Loucy (cell line): ENCODE measurements at regions not wholly inside any gene's neighbourhood (a gene's known extent, or its start where the extent isn't known, plus 50 kb on each side); places are given as distances from the start of the nearest gene placed in this dataset.

Experiments
- H2AFZ ChIP-seq: fragments of 200-600 bp; sonication (generic); 2 replicates; pipeline ENCODE4 v1.6.0; 2016; ENCODE audit warnings: antibody characterized with exemption, mild to moderate bottlenecking, low read length, moderate library complexity
- H3F3A ChIP-seq: fragments of 200-600 bp; 2 replicates; pipeline ENCODE4 v1.6.0; 2016; ENCODE audit warnings: antibody characterized with exemption, low read depth, mild to moderate bottlenecking
- H3K27me3 ChIP-seq: fragments of 200-600 bp; sonication (generic); 2 replicates; pipeline ENCODE4 v1.6.1; 2014; ENCODE audit warnings: low read length, mild to moderate bottlenecking; ENCODE audit not compliant: insufficient read depth, poor library complexity, severe bottlenecking
- H3K36me3 ChIP-seq: fragments of 200-600 bp; sonication (generic); 2 replicates; pipeline ENCODE4 v1.6.1; 2016; ENCODE audit warnings: low read length; ENCODE audit not compliant: insufficient read depth
- H3K4me1 ChIP-seq: fragments of 200-600 bp; sonication (generic); 2 replicates; pipeline ENCODE4 v1.5.1; 2014; ENCODE audit warnings: low read length, mild to moderate bottlenecking; ENCODE audit not compliant: insufficient read depth, poor library complexity, severe bottlenecking
- H3K4me2 ChIP-seq: fragments of 200-600 bp; sonication (generic); 2 replicates; pipeline ENCODE4 v1.6.0; 2014; ENCODE audit warnings: antibody characterized with exemption, low read length, low read depth, mild to moderate bottlenecking; ENCODE audit not compliant: poor library complexity, severe bottlenecking
- H3K4me3 ChIP-seq: fragments of 200-600 bp; sonication (generic); 2 replicates; pipeline ENCODE4 v1.5.1; 2014; ENCODE audit warnings: low read length, mild to moderate bottlenecking, mixed read lengths; ENCODE audit not compliant: poor library complexity, severe bottlenecking
- H3K79me2 ChIP-seq: fragments of 200-600 bp; sonication (generic); 2 replicates; pipeline ENCODE4 v1.6.1; 2014; ENCODE audit warnings: low read length; ENCODE audit not compliant: insufficient read depth
- H3K9ac ChIP-seq: fragments of 200-600 bp; sonication (generic); 2 replicates; pipeline ENCODE4 v1.6.0; 2014; ENCODE audit warnings: mild to moderate bottlenecking, low read depth, low read length, moderate library complexity; ENCODE audit not compliant: poor library complexity, severe bottlenecking
- H3K9me2 ChIP-seq: fragments of 200-600 bp; sonication (generic); replicated peaks from 2 replicates; pipeline ENCODE4 v1.6.1; 2016; ENCODE audit warnings: low read depth, low read length, mixed read lengths
- H3K9me3 ChIP-seq: fragments of 200-600 bp; sonication (generic); 2 replicates; pipeline ENCODE4 v1.6.1; 2014; ENCODE audit warnings: mild to moderate bottlenecking, antibody characterized with exemption, low read length, low read depth; ENCODE audit not compliant: insufficient read depth
- H4K20me1 ChIP-seq: fragments of 200-600 bp; sonication (generic); 2 replicates; pipeline ENCODE4 v1.6.0; 2014; ENCODE audit warnings: antibody characterized with exemption, low read length, mild to moderate bottlenecking; ENCODE audit not compliant: insufficient read depth, poor library complexity, severe bottlenecking
- EZH2phosphoT487 ChIP-seq: fragments of 200-600 bp; IDR thresholded peaks from 2 replicates; pipeline ENCODE4 v1.6.1; 2018; ENCODE audit warnings: antibody characterized with exemption, mild to moderate bottlenecking, moderate library complexity, borderline replicate concordance
- TF ChIP-seq, protein P1 (sequence below): fragments of 200-600 bp; sonication (generic); conservative IDR thresholded peaks from 2 replicates; pipeline ENCODE4 v1.5.1; 2014; ENCODE audit warnings: mild to moderate bottlenecking, antibody characterized with exemption, low read length

GRCh38 chr2:226669249-226669648 is 130.4 kb downstream of the IRS1 start:
- Histone ChIP-seq H4K20me1 (no peaks in the 10 kb centered on the region), H3K9ac (no peak overlapping the region), H3K9me2 (no peaks in the 10 kb centered on the region), H3F3A (no peaks in the 10 kb centered on the region), H3K4me1 (peaks cover 11% of the 10 kb centered on the region), H3K27me3 (peaks cover 92% of the 10 kb centered on the region), H3K79me2 (no peaks in the 10 kb centered on the region), H2AFZ (no peak overlapping the region), H3K4me2 (no peak overlapping the region), H3K36me3 (no peaks in the 10 kb centered on the region), H3K4me3 (no peak overlapping the region), H3K9me3 (no peaks in the 10 kb centered on the region)
- TF ChIP-seq EZH2phosphoT487 = no peak
- TF ChIP-seq, protein P1, sequence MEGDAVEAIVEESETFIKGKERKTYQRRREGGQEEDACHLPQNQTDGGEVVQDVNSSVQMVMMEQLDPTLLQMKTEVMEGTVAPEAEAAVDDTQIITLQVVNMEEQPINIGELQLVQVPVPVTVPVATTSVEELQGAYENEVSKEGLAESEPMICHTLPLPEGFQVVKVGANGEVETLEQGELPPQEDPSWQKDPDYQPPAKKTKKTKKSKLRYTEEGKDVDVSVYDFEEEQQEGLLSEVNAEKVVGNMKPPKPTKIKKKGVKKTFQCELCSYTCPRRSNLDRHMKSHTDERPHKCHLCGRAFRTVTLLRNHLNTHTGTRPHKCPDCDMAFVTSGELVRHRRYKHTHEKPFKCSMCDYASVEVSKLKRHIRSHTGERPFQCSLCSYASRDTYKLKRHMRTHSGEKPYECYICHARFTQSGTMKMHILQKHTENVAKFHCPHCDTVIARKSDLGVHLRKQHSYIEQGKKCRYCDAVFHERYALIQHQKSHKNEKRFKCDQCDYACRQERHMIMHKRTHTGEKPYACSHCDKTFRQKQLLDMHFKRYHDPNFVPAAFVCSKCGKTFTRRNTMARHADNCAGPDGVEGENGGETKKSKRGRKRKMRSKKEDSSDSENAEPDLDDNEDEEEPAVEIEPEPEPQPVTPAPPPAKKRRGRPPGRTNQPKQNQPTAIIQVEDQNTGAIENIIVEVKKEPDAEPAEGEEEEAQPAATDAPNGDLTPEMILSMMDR = no peak

- Histone ChIP-seq H3F3A (no peaks in the 10 kb centered on the region), H3K4me1 (no peaks in the 10 kb centered on the region), H2AFZ (no peak overlapping the region), H3K79me2 (no peaks in the 10 kb centered on the region), H3K9me3 (no peaks in the 10 kb centered on the region), H3K9ac (no peak overlapping the region), H3K9me2 (no peaks in the 10 kb centered on the region), H3K36me3 (no peaks in the 10 kb centered on the region), H3K4me3 (no peak overlapping the region), H3K27me3 (peaks cover 94% of the 10 kb centered on the region), H4K20me1 (no peaks in the 10 kb centered on the region), H3K4me2 (no peak overlapping the region)
- TF ChIP-seq EZH2phosphoT487 = no peak
- TF ChIP-seq, protein P1 = no peak
Measured at GRCh38 chr2:226667736-226668135, 131.9 kb downstream of the IRS1 start.

GRCh38 chr2:226665306-226665831 is 134.3 kb downstream of the IRS1 start:
- no peaks in the 10 kb centered on the region for H4K20me1 ChIP-seq
- no peak overlapping the region for H3K9ac ChIP-seq
- H3K79me2 ChIP-seq = no peaks in the 10 kb centered on the region
- H3K4me3 ChIP-seq = no peak overlapping the region
- TF ChIP-seq, protein P1 = no peak
- no peak for TF ChIP-seq EZH2phosphoT487
- H3K4me2 ChIP-seq = no peak overlapping the region
- H3K4me1 ChIP-seq = no peaks in the 10 kb centered on the region
- no peak overlapping the region for H2AFZ ChIP-seq
- H3K27me3 ChIP-seq = peaks cover 91% of the 10 kb centered on the region
- H3K36me3 ChIP-seq = no peaks in the 10 kb centered on the region
- no peaks in the 10 kb centered on the region for H3F3A ChIP-seq
- H3K9me3 ChIP-seq = no peaks in the 10 kb centered on the region
- H3K9me2 ChIP-seq = no peaks in the 10 kb centered on the region
